HCT116 (cell line): ENCODE measurements at regions not wholly inside any gene's neighbourhood (a gene's known extent, or its start where the extent isn't known, plus 50 kb on each side); places are given as distances from the start of the nearest gene placed in this dataset.

Source experiments
- ATAC-seq: fragments of 200-7000 bp; cut with Tn5 transposase; 2 replicates; pipeline ENCODE4 v1.9.1; 2020; ENCODE audit warnings: mild to moderate bottlenecking, moderate library complexity
- BruUV-seq: library from RNA; stranded (reverse); fragments of 400-500 nt; replicated peaks from 2 replicates; lab custom pipeline; 2021; lab: Mats Ljungman, UMichigan
- CTCF ChIA-PET: fragments of 300-600 bp; sonication (Branson Sonifier 250); formaldehyde crosslinking; loops from one replicate; lab custom pipeline; 2021; ENCODE audit warnings: antibody characterized with exemption; lab: Charles Lee
- POLR2A ChIA-PET: fragments of 300-600, 350-600 bp; sonication (Branson Sonifier 250); formaldehyde crosslinking; loops from one replicate; lab custom pipeline; 2021; ENCODE audit warnings: antibody characterized with exemption; lab: Charles Lee
- RAD21 ChIA-PET, 2 experiments: fragments of 300-600 bp; sonication (Branson Sonifier 250); formaldehyde crosslinking; loops; one replicate each; lab custom pipeline; 2023; ENCODE audit warnings: low total read pairs in 2 of 2; ENCODE audit not compliant: uncharacterized antibody in 2 of 2, unreplicated experiment in 2 of 2, low non-redundant PET in 1 of 2; lab: Charles Lee
- DNase-seq: peaks from one replicate; pipeline ENCODE4 v3.0.0-alpha.2; 2010; ENCODE audit warnings: low read depth, low spot score
- H2AFZ ChIP-seq: fragments of 200-600 bp; shearing (Covaris generic), sonication (generic); 2 replicates; pipeline ENCODE4 v1.6.1; 2017; ENCODE audit warnings: low read depth, mixed run types, mixed read lengths, antibody characterized with exemption, low read length; ENCODE audit not compliant: poor library complexity, severe bottlenecking
- H3K27ac ChIP-seq: 2 replicates; pipeline ENCODE4 v1.5.1; 2012; ENCODE audit warnings: low read depth, low read length
- H3K27me3 ChIP-seq: fragments of 200-600 bp; sonication (generic); 2 replicates; pipeline ENCODE4 v1.6.1; 2016; ENCODE audit warnings: mixed run types, low read length, mixed read lengths; ENCODE audit not compliant: insufficient read depth
- H3K36me3 ChIP-seq, 2 experiments: fragments of 200-500 bp in 1 of 2; fragments of 200-600 bp in 1 of 2; sonication (Bioruptor generic) in 1 of 2; sonication (generic) in 1 of 2; 2 replicates each; pipeline versions ENCODE4 v1.5.1 to v1.6.1; 2014 to 2016; ENCODE audit warnings: low read length in 2 of 2, inconsistent platforms in 1 of 2, mixed read lengths in 1 of 2, mixed run types in 1 of 2; ENCODE audit not compliant: insufficient read depth in 2 of 2, control insufficient read depth in 1 of 2
- H3K4me1 ChIP-seq, 2 experiments: fragments of 200-600 bp in 1 of 2; sonication (generic) in 1 of 2; 2 replicates each; pipeline versions ENCODE4 v1.5.1 to v1.6.1; 2012 to 2017; ENCODE audit warnings: low read length in 2 of 2, inconsistent platforms in 1 of 2, mild to moderate bottlenecking in 1 of 2, mixed read lengths in 1 of 2, mixed run types in 1 of 2, moderate library complexity in 1 of 2; ENCODE audit not compliant: insufficient read depth in 2 of 2, control insufficient read depth in 1 of 2
- H3K4me2 ChIP-seq: fragments of 200-600 bp; sonication (generic); 2 replicates; pipeline ENCODE4 v1.6.1; 2017; ENCODE audit warnings: mixed run types, low read length, mixed read lengths
- H3K4me3 ChIP-seq, 2 experiments: fragments of 200-600 bp in 1 of 2; sonication (generic) in 1 of 2; replicated peaks in 1 of 2; 2 replicates each; pipeline ENCODE4 v1.5.1; 2011 to 2016; ENCODE audit warnings: low read length in 2 of 2, control low read depth in 1 of 2, low read depth in 1 of 2, mild to moderate bottlenecking in 1 of 2, mixed read lengths in 1 of 2, mixed run types in 1 of 2
- H3K79me2 ChIP-seq: fragments of 200-600 bp; sonication (generic); 2 replicates; pipeline ENCODE4 v1.6.1; 2017; ENCODE audit warnings: mild to moderate bottlenecking, mixed run types, low read length, moderate library complexity, mixed read lengths; ENCODE audit not compliant: insufficient read depth
- H3K9ac ChIP-seq: fragments of 200-600 bp; sonication (generic); 2 replicates; pipeline ENCODE4 v1.6.1; 2016; ENCODE audit warnings: low read length, mixed read lengths
- H3K9me2 ChIP-seq: fragments of 200-600 bp; sonication (generic), shearing (Covaris generic); 2 replicates; pipeline ENCODE4 v1.6.1; 2017; ENCODE audit warnings: mixed run types, mild to moderate bottlenecking, moderate library complexity; ENCODE audit not compliant: insufficient read depth
- H3K9me3 ChIP-seq, 2 experiments: fragments of 200-500 bp in 1 of 2; fragments of 200-600 bp in 1 of 2; sonication (Bioruptor generic) in 1 of 2; sonication (generic) in 1 of 2; 2 replicates each; pipeline ENCODE4 v1.6.1; 2014 to 2017; ENCODE audit warnings: low read length in 2 of 2, mixed read lengths in 2 of 2, inconsistent platforms in 1 of 2, low read depth in 1 of 2, mild to moderate bottlenecking in 1 of 2, mixed run types in 1 of 2, moderate library complexity in 1 of 2; ENCODE audit not compliant: control insufficient read depth in 1 of 2, insufficient read depth in 1 of 2
- H4K20me1 ChIP-seq: fragments of 200-600 bp; sonication (generic), shearing (Covaris generic); 2 replicates; pipeline ENCODE4 v1.6.1; 2017; ENCODE audit warnings: mixed run types, mild to moderate bottlenecking, moderate library complexity; ENCODE audit not compliant: insufficient read depth
- ATF3 ChIP-seq: IDR thresholded peaks from 2 replicates; pipeline ENCODE4 v1.6.1; 2012
- CEBPB ChIP-seq: IDR thresholded peaks from 2 replicates; pipeline ENCODE4 v1.6.1; 2012; ENCODE audit warnings: low read depth
- CTCF ChIP-seq, 3 experiments: fragments of 200-600 bp in 1 of 3; sonication (generic) in 1 of 3; IDR thresholded peaks in 2 of 3; conservative IDR thresholded peaks in 1 of 3; 2 replicates each; pipeline ENCODE4 v1.5.1; 2012 to 2017; ENCODE audit warnings: low read depth in 2 of 3, low read length in 2 of 3, antibody characterized with exemption in 1 of 3, borderline replicate concordance in 1 of 3, control low read depth in 1 of 3, mild to moderate bottlenecking in 1 of 3, mixed read lengths in 1 of 3, mixed run types in 1 of 3, moderate library complexity in 1 of 3; ENCODE audit not compliant: insufficient read depth in 1 of 3
- ELF1 ChIP-seq: IDR thresholded peaks from 2 replicates; pipeline ENCODE4 v1.6.1; 2012; ENCODE audit warnings: low read depth, borderline replicate concordance
- EZH2phosphoT487 ChIP-seq: fragments of 200-600 bp; IDR thresholded peaks from 2 replicates; pipeline ENCODE4 v1.6.1; 2018; ENCODE audit warnings: antibody characterized with exemption, borderline replicate concordance
- JUND ChIP-seq: IDR thresholded peaks from 2 replicates; pipeline ENCODE4 v1.6.1; 2012
- MAX ChIP-seq: IDR thresholded peaks from 2 replicates; pipeline ENCODE4 v1.6.1; 2012
- RAD21 ChIP-seq: IDR thresholded peaks from 2 replicates; pipeline ENCODE4 v1.6.1; 2012; ENCODE audit warnings: low read depth, mild to moderate bottlenecking
- SIN3A ChIP-seq: IDR thresholded peaks from 2 replicates; pipeline ENCODE4 v1.6.1; 2012; ENCODE audit warnings: low read depth
- TCF7L2 ChIP-seq: IDR thresholded peaks from 2 replicates; pipeline ENCODE4 v1.7.0; 2011; ENCODE audit warnings: borderline replicate concordance, inconsistent platforms; ENCODE audit not compliant: insufficient read depth, insufficient read length; ENCODE audit errors: extremely low read depth
- ZFX ChIP-seq: fragments of 450-650 bp; IDR thresholded peaks from 2 replicates; pipeline ENCODE4 v1.6.1; 2017
- ZNF274 ChIP-seq: fragments of 200-500 bp; sonication (Bioruptor generic); IDR thresholded peaks from 2 replicates; pipeline ENCODE4 v1.6.1; 2014; ENCODE audit warnings: mild to moderate bottlenecking, low read depth, low read length, inconsistent platforms
- intact Hi-C: fragments of 100-400 bp; cut with micrococcal nuclease; formaldehyde crosslinking; loops from 2 replicates; pipeline ENCODE4 v1.10.0; 2022

GRCh38 chr5:145027286-145027685 is 807.9 kb downstream of the PRELID2 start:
- Histone ChIP-seq H3K9me2 (no peaks in the 10 kb centered on the region), H3K9me3 (no peaks in the 10 kb centered on the region), H3K4me1 (no peaks in the 10 kb centered on the region), H3K36me3 (no peaks in the 10 kb centered on the region), H4K20me1 (no peaks in the 10 kb centered on the region), H3K27ac (no peak overlapping the region), H2AFZ (no peak overlapping the region), H3K9ac (no peak overlapping the region), H3K27me3 (peaks cover 15% of the 10 kb centered on the region), H3K79me2 (no peaks in the 10 kb centered on the region), H3K4me3 (no peak overlapping the region), H3K4me2 (no peak overlapping the region)
- no TSS peak for BruUV-seq
- CTCF ChIA-PET = no interaction called here
- intact Hi-C loops = no loop called here
- TF ChIP-seq TCF7L2 = no peak
- TF ChIP-seq ATF3 = no peak
- no peak for TF ChIP-seq ZNF274
- TF ChIP-seq JUND = no peak
- no peak for TF ChIP-seq CTCF (IDR thresholded peaks at IDR 0.05 in 2 of 3, conservative IDR thresholded peaks at IDR 0.05 in 1 of 3; ENCODE audit: borderline replicate concordance in 1 of 3, insufficient read depth in 1 of 3, low read depth in 2 of 3, low read length in 2 of 3)
- TF ChIP-seq ZFX = no peak
- no peak for TF ChIP-seq ELF1
- no peak for TF ChIP-seq RAD21
- TF ChIP-seq MAX = no peak
- TF ChIP-seq CEBPB = no peak
- TF ChIP-seq SIN3A = no peak
- no peak for TF ChIP-seq EZH2phosphoT487
- RAD21 ChIA-PET = no interaction called here
- POLR2A ChIA-PET = no interaction called here
- ATAC-seq (no peak), DNase-seq (no peak)
